SK-N-MC (cell line): ENCODE measurements at regions not wholly inside any gene's neighbourhood (a gene's known extent, or its start where the extent isn't known, plus 50 kb on each side); places are given as distances from the start of the nearest gene placed in this dataset.

Experiments used
- EZH2 ChIP-seq: fragments of 200-600 bp; sonication (generic); IDR thresholded peaks from one replicate; pipeline ENCODE4 v1.6.1; 2017; ENCODE audit warnings: antibody characterized with exemption
- POLR2AphosphoS5 ChIP-seq: IDR thresholded peaks from 2 replicates; pipeline ENCODE4 v1.6.1; 2012; ENCODE audit warnings: mild to moderate bottlenecking, low read depth, low read length, borderline replicate concordance

GRCh38 chr12:71061451-71061850 is 96.3 kb downstream of the TSPAN8 start:
- TF ChIP-seq POLR2AphosphoS5 (no peak), EZH2 (no peak)
